PC-9 (cell line): ENCODE measurements at regions not wholly inside any gene's neighbourhood (a gene's known extent, or its start where the extent isn't known, plus 50 kb on each side); places are given as distances from the start of the nearest gene placed in this dataset.

Source experiments
- BruUV-seq: library from RNA; stranded (reverse); fragments of 400-500 nt; replicated peaks from 2 replicates; lab custom pipeline; 2021; lab: Mats Ljungman, UMichigan
- CTCF ChIA-PET: fragments of 300-600 bp; sonication (Branson Sonifier 250); formaldehyde crosslinking; loops from one replicate; lab custom pipeline; 2022; ENCODE audit warnings: antibody characterized with exemption; lab: Charles Lee
- POLR2A ChIA-PET: fragments of 300-600 bp; sonication (Branson Sonifier 250); formaldehyde crosslinking; loops from one replicate; lab custom pipeline; 2022; ENCODE audit warnings: antibody characterized with exemption; ENCODE audit not compliant: unreplicated experiment; lab: Charles Lee
- DNase-seq, 2 experiments: peaks; one replicate each; pipeline versions ENCODE4 v3.0.0 to v3.0.0-alpha.2; 2015 to 2022; ENCODE audit warnings: mixed read lengths in 1 of 2
- H2AFZ ChIP-seq: fragments of 200-600 bp; sonication (generic); 2 replicates; pipeline ENCODE4 v1.8.1; 2017; ENCODE audit warnings: antibody characterized with exemption
- H3F3A ChIP-seq: fragments of 200-600 bp; sonication (generic); 2 replicates; pipeline ENCODE4 v1.8.1; 2017; ENCODE audit warnings: antibody characterized with exemption, mild to moderate bottlenecking, low read depth; ENCODE audit not compliant: insufficient read depth
- H3K27ac ChIP-seq: fragments of 200-600 bp; sonication (generic); 2 replicates; pipeline ENCODE4 v1.6.1; 2016; ENCODE audit warnings: mixed run types
- H3K27me3 ChIP-seq: fragments of 200-600 bp; sonication (generic); 2 replicates; pipeline ENCODE4 v1.6.1; 2016; ENCODE audit warnings: low read depth, mixed run types; ENCODE audit not compliant: insufficient read depth
- H3K36me3 ChIP-seq: fragments of 200-600 bp; sonication (generic); 2 replicates; pipeline ENCODE4 v1.6.1; 2016; ENCODE audit warnings: low read depth, mixed run types
- H3K4me1 ChIP-seq: fragments of 200-600 bp; sonication (generic); replicated peaks from 2 replicates; pipeline ENCODE4 v1.6.1; 2016; ENCODE audit warnings: mixed run types; ENCODE audit not compliant: insufficient read depth
- H3K4me2 ChIP-seq: fragments of 200-600 bp; sonication (generic); 2 replicates; pipeline ENCODE4 v1.6.1; 2017; ENCODE audit warnings: mixed run types
- H3K4me3 ChIP-seq: fragments of 200-600 bp; sonication (generic); 2 replicates; pipeline ENCODE4 v1.6.1; 2016; ENCODE audit warnings: mixed run types
- H3K79me2 ChIP-seq: fragments of 200-600 bp; sonication (generic); 2 replicates; pipeline ENCODE4 v1.6.1; 2017; ENCODE audit warnings: low read depth, mixed run types
- H3K9me2 ChIP-seq: fragments of 200-600 bp; sonication (generic); 2 replicates; pipeline ENCODE4 v1.8.1; 2017; ENCODE audit warnings: mild to moderate bottlenecking; ENCODE audit not compliant: insufficient read depth
- H3K9me3 ChIP-seq: fragments of 200-600 bp; sonication (generic); 2 replicates; pipeline ENCODE4 v1.8.1; 2016; ENCODE audit warnings: low read depth; ENCODE audit not compliant: insufficient read depth
- H4K20me1 ChIP-seq: fragments of 200-600 bp; sonication (generic); 2 replicates; pipeline ENCODE4 v1.8.1; 2017; ENCODE audit not compliant: insufficient read depth
- CTCF ChIP-seq: fragments of 200-600 bp; sonication (generic); conservative IDR thresholded peaks from 2 replicates; pipeline ENCODE4 v1.6.1; 2017; ENCODE audit warnings: mixed run types, antibody characterized with exemption, mild to moderate bottlenecking, moderate library complexity
- EZH2 ChIP-seq: fragments of 200-600 bp; sonication (generic); IDR thresholded peaks from 2 replicates; pipeline ENCODE4 v1.8.0; 2017; ENCODE audit warnings: antibody characterized with exemption, low read depth
- intact Hi-C: fragments of 100-400 bp; cut with micrococcal nuclease; formaldehyde crosslinking; loops from one replicate; pipeline ENCODE4 v1.10.0; 2022; ENCODE audit not compliant: unreplicated experiment

GRCh38 chr3:104961851-104962250, 404.9 kb upstream of the ALCAM start:
- Histone ChIP-seq H3K9me3 (no peaks in the 10 kb centered on the region), H2AFZ (no peak overlapping the region; the same call in 1 of the 2 replicates), H3K27me3 (no peaks in the 10 kb centered on the region), H4K20me1 (no peaks in the 10 kb centered on the region), H3K4me2 (no peak overlapping the region), H3F3A (no peaks in the 10 kb centered on the region), H3K36me3 (no peaks in the 10 kb centered on the region), H3K79me2 (no peaks in the 10 kb centered on the region), H3K4me3 (no peak overlapping the region), H3K27ac (no peak overlapping the region), H3K4me1 (no peaks in the 10 kb centered on the region), H3K9me2 (peaks cover 3% of the 10 kb centered on the region; the same call in 1 of the 2 replicates)
- no TSS peak for BruUV-seq
- no peak for DNase-seq
- CTCF ChIA-PET, result no interaction called here
- intact Hi-C loops, result no loop called here
- no peak for TF ChIP-seq CTCF
- no peak for TF ChIP-seq EZH2
- POLR2A ChIA-PET, result no interaction called here

GRCh38 chr3:104974316-104974715, 392.4 kb upstream of the ALCAM start:
- Histone ChIP-seq H3K4me3 (no peak overlapping the region), H3K9me2 (0 out of 2 replicates have a peak, but pooled peaks cover 4% of the 10 kb centered on the region), H3K36me3 (no peaks in the 10 kb centered on the region), H3K9me3 (no peaks in the 10 kb centered on the region), H2AFZ (no peak overlapping the region), H3K27me3 (no peaks in the 10 kb centered on the region), H4K20me1 (no peaks in the 10 kb centered on the region), H3K4me1 (no peaks in the 10 kb centered on the region), H3K4me2 (no peak overlapping the region), H3K27ac (no peak overlapping the region), H3F3A (no peaks in the 10 kb centered on the region), H3K79me2 (no peaks in the 10 kb centered on the region)
- TF ChIP-seq CTCF, result no peak
- TF ChIP-seq EZH2, result no peak
- ChIA-PET CTCF (no interaction called here), POLR2A (no interaction called here)
- DNase-seq, result no peak
- intact Hi-C loops, result no loop called here
- no TSS peak for BruUV-seq

- H3K4me1 ChIP-seq, result no peaks in the 10 kb centered on the region
- TF ChIP-seq EZH2, result no peak
- TF ChIP-seq CTCF, result no peak
- DNase-seq, result no peak
- 0 out of 2 replicates have a peak, but pooled peaks cover 4% of the 10 kb centered on the region for H3K9me3 ChIP-seq
- H2AFZ ChIP-seq, result no peak overlapping the region
- no peak overlapping the region for H3K27ac ChIP-seq
- no peak overlapping the region for H3K4me2 ChIP-seq
- no peaks in the 10 kb centered on the region for H3K79me2 ChIP-seq
- ChIA-PET CTCF (no interaction called here), POLR2A (no interaction called here)
- no peaks in the 10 kb centered on the region for H3F3A ChIP-seq
- intact Hi-C loops, result no loop called here
- H3K4me3 ChIP-seq, result no peak overlapping the region
- no peaks in the 10 kb centered on the region for H4K20me1 ChIP-seq
- no peaks in the 10 kb centered on the region for H3K36me3 ChIP-seq
- BruUV-seq, result no TSS peak
- no peaks in the 10 kb centered on the region for H3K9me2 ChIP-seq
- no peaks in the 10 kb centered on the region for H3K27me3 ChIP-seq
Measured at GRCh38 chr3:104977719-104978118, 389.0 kb upstream of the ALCAM start.
